Keratinocyte (primary cell): ENCODE measurements at regions not wholly inside any gene's neighbourhood (a gene's known extent, or its start where the extent isn't known, plus 50 kb on each side); places are given as distances from the start of the nearest gene placed in this dataset.

ENCODE experiments used
- DNase-seq: peaks from one replicate; pipeline ENCODE4 v3.0.0-alpha.2; 2011; ENCODE audit warnings: low read depth, missing footprints, low spot score
- FAIRE-seq: peaks from 2 replicates; lab custom pipeline; 2011; peaks lifted over from hg19 to GRCh38; lab: Jason Lieb, UNC
- H2AFZ ChIP-seq: 2 replicates; pipeline ENCODE4 v1.6.0; 2012; ENCODE audit warnings: low read length, control low read depth, inconsistent platforms; ENCODE audit not compliant: control insufficient read depth
- H3K27ac ChIP-seq: 2 replicates; pipeline ENCODE4 v1.5.1; 2011; ENCODE audit warnings: low read length; ENCODE audit not compliant: control insufficient read depth, insufficient read depth
- H3K27me3 ChIP-seq: 3 replicates; pipeline ENCODE4 v1.6.0; 2011; ENCODE audit warnings: low read length; ENCODE audit not compliant: control insufficient read depth, insufficient read depth; ENCODE audit errors: extremely low read depth
- H3K36me3 ChIP-seq, 2 experiments: 2 replicates in 1 of 2; 3 replicates in 1 of 2; pipeline ENCODE4 v1.5.1; 2011; ENCODE audit warnings: low read length in 2 of 2, mild to moderate bottlenecking in 1 of 2; ENCODE audit not compliant: control insufficient read depth in 2 of 2, insufficient read depth in 2 of 2; ENCODE audit errors: extremely low read depth in 1 of 2
- H3K4me1 ChIP-seq: 3 replicates; pipeline ENCODE4 v1.5.1; 2011; ENCODE audit warnings: low read length; ENCODE audit not compliant: control insufficient read depth, insufficient read depth; ENCODE audit errors: extremely low read depth
- H3K4me2 ChIP-seq: 3 replicates; pipeline ENCODE4 v1.6.0; 2011; ENCODE audit warnings: low read depth, low read length; ENCODE audit not compliant: control insufficient read depth, insufficient read depth; ENCODE audit errors: extremely low read depth
- H3K4me3 ChIP-seq, 3 experiments: fragments of 200-600 bp in 1 of 3; sonication (generic) in 1 of 3; 2 replicates in 2 of 3; 3 replicates in 1 of 3; pipeline ENCODE4 v1.5.1; 2011 to 2016; ENCODE audit warnings: low read length in 3 of 3, mild to moderate bottlenecking in 3 of 3, control low read depth in 2 of 3, inconsistent platforms in 1 of 3, low read depth in 1 of 3, mixed read lengths in 1 of 3, mixed run types in 1 of 3, moderate library complexity in 1 of 3; ENCODE audit not compliant: control insufficient read depth in 2 of 3, insufficient read depth in 2 of 3; ENCODE audit errors: extremely low read depth in 1 of 3
- H3K79me2 ChIP-seq: 2 replicates; pipeline ENCODE4 v1.6.0; 2012; ENCODE audit warnings: low read length; ENCODE audit not compliant: control insufficient read depth, insufficient read depth
- H3K9ac ChIP-seq: 3 replicates; pipeline ENCODE4 v1.6.0; 2011; ENCODE audit warnings: low read length; ENCODE audit not compliant: control insufficient read depth, insufficient read depth; ENCODE audit errors: extremely low read depth
- H3K9me1 ChIP-seq: 3 replicates; pipeline ENCODE4 v1.6.0; 2011; ENCODE audit warnings: low read length; ENCODE audit not compliant: control insufficient read depth, insufficient read depth; ENCODE audit errors: extremely low read depth
- H3K9me3 ChIP-seq: 2 replicates; pipeline ENCODE4 v1.5.1; 2012; ENCODE audit warnings: low read depth, low read length; ENCODE audit not compliant: control insufficient read depth
- H4K20me1 ChIP-seq: 3 replicates; pipeline ENCODE4 v1.6.0; 2011; ENCODE audit warnings: low read length; ENCODE audit not compliant: control insufficient read depth, insufficient read depth; ENCODE audit errors: extremely low read depth
- CTCF ChIP-seq, 3 experiments: IDR thresholded peaks in 1 of 3; conservative IDR thresholded peaks in 1 of 3; optimal IDR thresholded peaks in 1 of 3; 2 replicates in 2 of 3; 3 replicates in 1 of 3; pipeline versions ENCODE3 to v1.5.1; 2011; ENCODE audit warnings: low read length in 3 of 3, mild to moderate bottlenecking in 3 of 3, moderate library complexity in 2 of 3, control low read depth in 1 of 3, inconsistent platforms in 1 of 3; ENCODE audit not compliant: insufficient read depth in 2 of 3; ENCODE audit errors: extremely low read depth in 1 of 3
- EZH2 ChIP-seq: IDR thresholded peaks from one replicate; pipeline ENCODE4 v1.6.1; 2012; ENCODE audit warnings: inconsistent platforms, mild to moderate bottlenecking, low read length, moderate library complexity
- dilution Hi-C: fragments of 300-500 bp; cut with MboI; formaldehyde crosslinking; loops from one replicate; pipeline ENCODE4 v1.7.0; 2020; ENCODE audit warnings: low sequenced_read_pairs; ENCODE audit not compliant: extremely low pct_ligation_motif_present

- peaks cover 2% of the 10 kb centered on the region for H3K9me3 ChIP-seq
- no peaks in the 10 kb centered on the region for H3K79me2 ChIP-seq
- DNase-seq (no peak), FAIRE-seq (no peak)
- TF ChIP-seq CTCF (optimal IDR thresholded peaks at IDR 0.05 in 1 of 3, IDR thresholded peaks at IDR 0.05 in 1 of 3, conservative IDR thresholded peaks at IDR 0.05 in 1 of 3; ENCODE audit: extremely low read depth in 1 of 3, insufficient read depth in 2 of 3, low read length in 3 of 3) = no peak
- no peak for TF ChIP-seq EZH2
- H3K4me3 ChIP-seq = no peak overlapping the region
- no peaks in the 10 kb centered on the region for H3K9me1 ChIP-seq
- H3K27ac ChIP-seq = no peak overlapping the region
- H3K4me2 ChIP-seq = no peak overlapping the region
- H2AFZ ChIP-seq = no peak overlapping the region
- H3K9ac ChIP-seq = no peak overlapping the region
- dilution Hi-C loops = no loop called here
- no peaks in the 10 kb centered on the region for H3K36me3 ChIP-seq
- no peaks in the 10 kb centered on the region for H3K27me3 ChIP-seq
- H4K20me1 ChIP-seq = no peaks in the 10 kb centered on the region
- H3K4me1 ChIP-seq = no peaks in the 10 kb centered on the region
These were observed 131.4 kb upstream of the CHRM3 start for GRCh38 chr1:239254999-239255398.

DNA sequence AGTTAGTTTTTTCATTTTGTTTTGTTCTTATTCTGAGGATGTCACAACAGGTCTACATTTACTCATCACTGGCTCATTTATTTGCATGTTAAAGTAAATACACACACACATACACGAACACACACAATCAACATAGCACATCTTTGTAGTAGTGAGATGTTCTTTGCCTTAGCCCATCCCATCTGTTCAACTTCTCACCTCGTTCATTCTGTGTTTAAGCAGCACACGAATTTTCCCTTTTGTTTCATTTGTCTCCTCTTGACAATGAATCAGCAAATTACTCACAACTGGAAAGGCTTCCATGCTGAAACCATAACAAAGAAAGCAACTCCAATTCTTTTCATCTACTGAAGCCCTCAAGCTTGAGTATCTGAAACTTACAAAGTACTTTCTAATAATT is 133.3 kb upstream of the CHRM3 start:
- Histone ChIP-seq H3K27ac (no peak overlapping the region), H2AFZ (no peak overlapping the region), H4K20me1 (no peaks in the 10 kb centered on the region), H3K9ac (no peak overlapping the region), H3K4me1 (no peaks in the 10 kb centered on the region), H3K79me2 (no peaks in the 10 kb centered on the region), H3K9me3 (peaks cover 2% of the 10 kb centered on the region), H3K4me2 (no peak overlapping the region), H3K27me3 (no peaks in the 10 kb centered on the region), H3K9me1 (no peaks in the 10 kb centered on the region), H3K36me3 (no peaks in the 10 kb centered on the region), H3K4me3 (no peak overlapping the region)
- dilution Hi-C loops = no loop called here
- no peak for TF ChIP-seq CTCF (optimal IDR thresholded peaks at IDR 0.05 in 1 of 3, IDR thresholded peaks at IDR 0.05 in 1 of 3, conservative IDR thresholded peaks at IDR 0.05 in 1 of 3; ENCODE audit: extremely low read depth in 1 of 3, insufficient read depth in 2 of 3, low read length in 3 of 3)
- TF ChIP-seq EZH2 = no peak
- FAIRE-seq = no peak
- DNase-seq = no peak
